AG09319 (cell line): ENCODE measurements at regions not wholly inside any gene's neighbourhood (a gene's known extent, or its start where the extent isn't known, plus 50 kb on each side); places are given as distances from the start of the nearest gene placed in this dataset.

ENCODE experiments used
- DNase-seq: peaks from one replicate; pipeline ENCODE4 v3.0.0-alpha.2; 2010; ENCODE audit warnings: low read depth; ENCODE audit errors: extremely low read depth
- TF ChIP-seq, protein P1 (sequence below): IDR thresholded peaks from 2 replicates; pipeline ENCODE4 v1.5.1; 2011; ENCODE audit warnings: low read depth, mild to moderate bottlenecking, inconsistent platforms, low read length, moderate library complexity

DNA sequence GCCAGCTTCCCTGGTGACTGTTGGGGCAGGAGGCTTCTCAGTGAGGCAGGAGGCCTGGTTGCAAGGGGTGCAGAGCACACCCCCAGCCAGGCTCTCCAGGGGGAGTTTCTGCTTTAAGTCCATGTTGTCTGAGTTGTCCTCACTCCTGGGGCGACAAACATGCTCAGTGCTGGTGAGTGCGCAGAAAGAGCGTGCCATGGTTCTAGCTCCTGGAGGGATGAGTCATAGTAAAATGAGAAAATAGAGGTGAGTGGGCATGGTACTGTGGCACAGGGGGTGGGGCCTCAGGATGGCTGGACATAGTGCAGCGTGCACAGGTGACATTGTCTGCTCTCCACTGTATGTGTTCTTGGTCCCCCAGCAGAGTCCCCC is 457.2 kb upstream of the HS6ST1 start:
- no peak for DNase-seq
- TF ChIP-seq, protein P1, sequence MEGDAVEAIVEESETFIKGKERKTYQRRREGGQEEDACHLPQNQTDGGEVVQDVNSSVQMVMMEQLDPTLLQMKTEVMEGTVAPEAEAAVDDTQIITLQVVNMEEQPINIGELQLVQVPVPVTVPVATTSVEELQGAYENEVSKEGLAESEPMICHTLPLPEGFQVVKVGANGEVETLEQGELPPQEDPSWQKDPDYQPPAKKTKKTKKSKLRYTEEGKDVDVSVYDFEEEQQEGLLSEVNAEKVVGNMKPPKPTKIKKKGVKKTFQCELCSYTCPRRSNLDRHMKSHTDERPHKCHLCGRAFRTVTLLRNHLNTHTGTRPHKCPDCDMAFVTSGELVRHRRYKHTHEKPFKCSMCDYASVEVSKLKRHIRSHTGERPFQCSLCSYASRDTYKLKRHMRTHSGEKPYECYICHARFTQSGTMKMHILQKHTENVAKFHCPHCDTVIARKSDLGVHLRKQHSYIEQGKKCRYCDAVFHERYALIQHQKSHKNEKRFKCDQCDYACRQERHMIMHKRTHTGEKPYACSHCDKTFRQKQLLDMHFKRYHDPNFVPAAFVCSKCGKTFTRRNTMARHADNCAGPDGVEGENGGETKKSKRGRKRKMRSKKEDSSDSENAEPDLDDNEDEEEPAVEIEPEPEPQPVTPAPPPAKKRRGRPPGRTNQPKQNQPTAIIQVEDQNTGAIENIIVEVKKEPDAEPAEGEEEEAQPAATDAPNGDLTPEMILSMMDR, result no peak

DNA sequence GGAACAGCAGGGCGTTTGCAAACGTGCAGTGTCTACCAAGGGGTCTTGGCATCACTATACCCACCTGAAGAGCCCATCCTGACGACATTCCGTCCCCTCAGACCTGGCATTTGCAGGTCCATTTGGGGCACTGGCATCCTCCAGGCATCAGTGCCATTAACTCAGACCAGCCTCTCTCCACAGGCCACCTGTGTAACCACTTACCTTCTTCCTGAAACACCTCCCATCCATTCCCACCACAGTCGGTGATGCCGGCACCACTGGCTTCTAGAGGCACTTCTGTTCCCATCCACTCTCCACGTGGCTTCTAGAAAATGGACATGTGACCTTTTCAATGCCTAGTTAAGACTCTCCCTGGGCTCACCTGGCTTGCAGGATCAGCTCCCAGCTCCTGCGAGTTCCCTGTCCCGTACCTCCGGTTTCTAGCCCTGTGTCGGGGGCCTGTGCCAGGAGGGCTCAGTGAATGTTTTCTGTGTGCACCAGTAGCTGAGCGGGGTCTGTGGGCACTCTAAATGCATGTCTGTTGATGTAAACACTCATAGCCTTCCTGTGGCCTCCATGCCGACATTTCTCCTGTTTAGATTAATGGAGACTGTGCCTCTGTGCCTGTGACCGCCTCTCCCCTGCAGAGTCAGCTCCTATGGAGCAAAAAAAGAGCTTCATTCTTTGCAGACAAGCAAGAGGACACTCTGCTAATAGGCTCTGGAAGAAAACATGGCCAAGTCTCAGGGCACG is 458.0 kb upstream of the HS6ST1 start:
- TF ChIP-seq, protein P1, result no peak
- DNase-seq, result no peak

DNA sequence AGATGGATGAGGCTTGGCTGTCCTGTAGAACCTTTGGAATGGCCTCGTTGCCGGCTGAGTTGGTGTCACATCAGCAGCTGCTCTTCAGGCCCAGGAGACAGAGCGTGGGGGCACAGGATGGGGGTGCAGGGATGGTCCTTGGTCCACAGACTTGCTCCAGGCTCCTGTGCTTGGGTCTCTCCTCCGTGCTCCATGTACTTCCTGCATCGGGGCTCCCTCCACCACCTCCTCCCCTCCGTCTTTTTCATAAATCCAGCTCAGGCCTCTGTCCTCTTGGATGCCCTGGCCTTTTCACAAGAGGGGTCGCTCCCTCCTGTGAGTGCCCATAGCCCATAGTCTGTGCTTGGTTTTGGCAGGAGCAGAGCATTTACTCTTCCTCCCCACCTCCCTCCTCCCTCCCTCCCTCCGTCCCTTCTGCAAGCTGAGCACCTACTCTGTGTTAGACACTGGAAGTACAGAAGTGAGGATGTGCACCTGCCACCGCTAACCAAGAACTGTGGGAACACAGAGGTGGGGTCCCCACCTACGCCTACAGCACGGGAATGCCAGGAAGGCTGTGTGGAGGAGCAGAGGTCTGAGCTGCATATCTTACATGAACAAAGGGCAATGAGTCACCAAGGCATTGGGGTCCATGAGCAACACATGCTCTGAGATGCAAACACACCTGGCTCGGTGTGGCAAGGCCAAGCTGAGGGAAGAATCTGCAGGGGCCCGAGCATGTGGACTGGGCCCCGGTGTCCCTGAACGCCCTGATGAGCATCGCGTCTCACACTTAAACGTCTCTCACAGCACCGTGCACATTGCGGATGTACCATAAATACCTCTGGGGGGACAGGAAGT is 458.7 kb upstream of the HS6ST1 start:
- no peak for DNase-seq
- TF ChIP-seq, protein P1, result no peak

DNA sequence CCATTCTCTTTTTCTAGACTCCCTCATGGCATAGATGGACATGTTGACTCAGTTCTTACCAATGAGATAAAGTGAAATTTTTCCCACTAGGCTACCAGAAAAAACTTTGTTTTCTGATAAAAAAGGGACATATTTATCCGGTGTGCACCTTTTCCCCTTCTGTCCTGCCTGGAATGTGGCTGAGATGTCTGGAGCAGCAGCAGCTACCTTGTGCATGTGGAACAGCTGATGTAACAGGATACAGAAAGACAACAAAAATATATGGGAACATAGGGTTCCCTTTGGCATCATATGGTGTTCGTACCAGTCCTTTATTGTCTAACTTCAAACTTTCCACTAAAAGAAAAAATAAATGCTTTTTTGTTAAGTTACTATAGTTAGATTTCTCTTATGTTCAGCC is 460.2 kb upstream of the HS6ST1 start:
- TF ChIP-seq, protein P1, result no peak
- DNase-seq, result no peak

DNA sequence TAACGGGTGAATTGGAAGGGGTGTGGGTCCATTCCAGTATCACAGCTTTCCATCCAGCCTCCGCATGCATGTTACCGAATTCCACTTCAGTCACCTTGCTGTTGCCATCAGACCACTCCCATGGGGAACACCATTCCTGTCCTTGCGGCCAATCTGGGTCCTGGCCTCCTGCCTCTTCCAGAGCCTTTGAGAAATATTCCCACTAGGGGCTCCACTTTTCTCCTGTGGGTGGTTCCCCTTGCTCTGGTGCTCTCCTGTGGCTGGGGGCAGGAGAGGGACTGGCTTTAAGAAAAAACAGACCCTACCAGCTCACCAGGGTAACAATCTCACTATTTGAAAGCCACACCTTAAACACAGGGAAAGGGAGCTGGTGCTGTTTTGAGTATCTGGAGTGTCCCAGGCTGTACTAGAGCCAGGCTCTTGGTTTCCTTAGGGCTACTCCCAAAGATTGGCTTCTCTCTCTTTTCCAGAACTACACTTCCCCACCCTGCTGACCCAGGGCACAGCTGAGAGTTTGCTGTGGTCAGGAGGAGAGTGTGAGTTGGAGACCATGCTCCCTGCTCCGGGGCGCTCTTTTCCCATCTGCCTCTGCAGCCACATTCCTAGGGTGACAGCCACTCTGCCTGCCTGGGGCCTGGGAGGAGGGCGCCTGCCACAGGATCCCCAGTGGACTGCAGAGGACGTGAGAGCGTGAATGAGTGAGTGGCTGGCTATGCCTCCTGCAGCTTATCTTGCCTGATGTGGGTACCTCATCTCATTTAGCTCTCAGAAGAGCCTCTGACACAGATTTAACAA is 460.8 kb upstream of the HS6ST1 start:
- DNase-seq, result no peak
- TF ChIP-seq, protein P1, result no peak

DNA sequence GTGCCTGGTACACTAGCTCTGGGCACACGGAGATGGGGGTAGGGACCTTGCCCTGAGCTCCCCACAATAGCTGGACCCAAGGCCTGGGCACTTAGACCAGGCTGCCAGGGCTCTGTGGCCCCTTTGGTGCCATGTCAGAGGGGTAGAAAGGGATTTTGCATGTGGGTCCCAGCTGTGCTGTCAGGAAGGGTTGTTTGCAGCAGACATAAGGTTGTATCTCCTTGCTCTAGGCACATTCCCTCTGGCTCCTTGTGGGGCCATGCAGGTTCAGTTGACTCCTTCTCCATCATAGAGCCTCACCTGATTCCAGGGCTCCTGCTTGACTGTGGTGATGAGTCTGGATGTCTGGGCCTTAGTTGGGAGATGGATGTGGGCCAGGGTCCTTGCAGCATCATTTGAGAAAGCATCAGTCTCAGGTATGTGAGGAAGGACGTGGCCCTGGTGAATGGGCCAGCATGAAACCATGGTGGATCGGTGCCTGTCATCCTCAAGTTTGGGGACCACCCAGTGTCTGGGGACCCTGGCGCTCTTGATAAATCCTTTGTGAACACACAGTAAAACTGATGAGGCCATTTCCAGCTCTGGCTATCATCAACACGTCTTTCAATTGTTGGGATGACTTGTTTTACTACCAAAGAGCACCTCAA is 461.9 kb upstream of the HS6ST1 start:
- DNase-seq, result no peak
- TF ChIP-seq, protein P1, result no peak
